Activated naive CD8-positive, alpha-beta T cell treated with anti-CD3 and anti-CD28 coated beads, Interleukin-2, amount 50 U/mL, for 24 hours (primary cell): ENCODE measurements at regions not wholly inside any gene's neighbourhood (a gene's known extent, or its start where the extent isn't known, plus 50 kb on each side); places are given as distances from the start of the nearest gene placed in this dataset.
A peak's percentile ranks its signal among the peaks of the same experiment; 100 is the strongest.

Experiments
- ATAC-seq: fragments of 150-1000 bp; cut with Tn5 transposase; one replicate; pipeline ENCODE4 v1.10.0; 2021
- DNase-seq: peaks from one replicate; pipeline ENCODE4 v3.0.0; 2021
- H3K27ac Mint-ChIP-seq: one replicate; pipeline ENCODE4 v1.8.0; 2021; ENCODE audit warnings: mild to moderate bottlenecking, mixed read lengths
- H3K27me3 Mint-ChIP-seq: one replicate; pipeline ENCODE4 v1.8.0; 2021; ENCODE audit warnings: mixed read lengths
- H3K36me3 Mint-ChIP-seq: one replicate; pipeline ENCODE4 v1.8.0; 2021; ENCODE audit warnings: low read depth, mixed read lengths
- H3K4me1 Mint-ChIP-seq: one replicate; pipeline ENCODE4 v1.8.0; 2021; ENCODE audit warnings: mixed read lengths
- H3K4me3 Mint-ChIP-seq: one replicate; pipeline ENCODE4 v1.8.0; 2021; ENCODE audit warnings: mild to moderate bottlenecking, moderate library complexity, mixed read lengths
- H3K9me3 Mint-ChIP-seq: one replicate; pipeline ENCODE4 v1.8.0; 2021; ENCODE audit warnings: mixed read lengths

DNA sequence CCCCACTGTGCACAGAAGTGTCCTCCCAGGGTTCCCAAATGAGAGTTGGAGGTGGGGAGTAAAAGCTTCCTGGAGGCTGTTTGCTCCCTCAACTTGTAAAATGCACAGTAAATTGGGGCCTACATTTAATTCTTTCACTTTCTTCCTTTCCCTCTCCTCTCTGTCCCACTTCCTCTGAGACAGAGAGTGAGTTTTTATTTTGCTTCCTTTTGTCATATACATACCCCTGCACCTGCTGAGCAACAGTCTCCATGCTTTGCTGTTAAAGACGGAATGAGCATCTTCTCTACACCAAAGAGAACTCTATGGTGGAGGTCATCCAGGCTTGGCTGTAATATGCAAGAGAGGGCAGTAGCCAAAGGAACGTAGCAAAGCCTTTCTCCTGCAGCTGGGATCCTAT is 79.3 kb upstream of the VAV3 start:
- peaks cover 4% of the 10 kb centered on the region for H3K9me3 Mint-ChIP-seq
- DNase-seq (no peak), ATAC-seq (no peak)
- H3K4me1 Mint-ChIP-seq, result peaks cover 41% of the 10 kb centered on the region
- no peaks in the 10 kb centered on the region for H3K36me3 Mint-ChIP-seq
- no peak overlapping the region for H3K4me3 Mint-ChIP-seq
- H3K27me3 Mint-ChIP-seq, result no peaks in the 10 kb centered on the region
- H3K27ac Mint-ChIP-seq, result no peak overlapping the region

DNA sequence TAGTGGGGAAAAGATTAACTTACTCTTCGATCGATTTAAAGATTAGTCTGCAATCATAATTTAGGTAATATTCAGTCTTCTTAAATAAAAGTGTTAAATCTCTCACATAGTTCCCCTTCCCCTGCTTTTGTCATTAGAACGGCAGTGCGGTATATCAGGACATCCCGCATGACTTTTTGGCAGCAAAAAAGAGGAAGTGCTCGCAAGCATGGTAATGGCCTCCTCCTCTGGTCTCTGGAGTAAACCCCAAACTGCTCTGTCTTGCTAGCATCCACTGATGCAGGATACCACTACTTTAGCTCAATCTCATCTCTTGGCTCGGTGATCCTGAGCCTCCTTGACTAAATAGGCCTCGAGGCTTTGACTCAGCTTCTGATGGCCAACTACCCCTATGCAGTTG is 78.7 kb upstream of the VAV3 start:
- no peaks in the 10 kb centered on the region for H3K27me3 Mint-ChIP-seq
- no peak for ATAC-seq
- no peak for DNase-seq
- H3K4me1 Mint-ChIP-seq, result peaks cover 41% of the 10 kb centered on the region
- H3K27ac Mint-ChIP-seq, result peak overlapping the region; percentile 13
- H3K9me3 Mint-ChIP-seq, result peaks cover 4% of the 10 kb centered on the region
- H3K36me3 Mint-ChIP-seq, result no peaks in the 10 kb centered on the region
- H3K4me3 Mint-ChIP-seq, result no peak overlapping the region

DNA sequence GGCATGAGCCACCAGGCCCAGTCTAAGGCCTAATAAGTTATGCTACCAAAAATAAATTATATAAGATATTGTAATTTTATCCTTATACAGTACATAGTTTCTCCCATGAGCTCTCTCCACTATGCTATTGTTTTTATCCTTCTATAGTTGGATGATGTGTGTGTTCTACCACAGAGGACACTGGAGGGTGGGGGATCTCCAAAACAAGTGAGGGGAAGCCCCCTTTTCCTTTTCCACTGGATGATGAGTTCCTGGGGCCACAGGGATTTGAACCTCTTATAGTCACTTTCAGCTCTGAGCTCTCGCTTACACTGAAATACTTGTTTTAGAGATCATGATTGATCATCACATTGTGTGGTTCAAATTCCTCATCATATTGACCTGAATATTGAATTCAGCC is 77.6 kb upstream of the VAV3 start:
- Mint-ChIP-seq H3K4me3 (no peak overlapping the region), H3K9me3 (no peaks in the 10 kb centered on the region), H3K4me1 (peaks cover 41% of the 10 kb centered on the region), H3K27me3 (no peaks in the 10 kb centered on the region), H3K36me3 (no peaks in the 10 kb centered on the region), H3K27ac (no peak overlapping the region)
- DNase-seq (no peak), ATAC-seq (peak; percentile 21)

DNA sequence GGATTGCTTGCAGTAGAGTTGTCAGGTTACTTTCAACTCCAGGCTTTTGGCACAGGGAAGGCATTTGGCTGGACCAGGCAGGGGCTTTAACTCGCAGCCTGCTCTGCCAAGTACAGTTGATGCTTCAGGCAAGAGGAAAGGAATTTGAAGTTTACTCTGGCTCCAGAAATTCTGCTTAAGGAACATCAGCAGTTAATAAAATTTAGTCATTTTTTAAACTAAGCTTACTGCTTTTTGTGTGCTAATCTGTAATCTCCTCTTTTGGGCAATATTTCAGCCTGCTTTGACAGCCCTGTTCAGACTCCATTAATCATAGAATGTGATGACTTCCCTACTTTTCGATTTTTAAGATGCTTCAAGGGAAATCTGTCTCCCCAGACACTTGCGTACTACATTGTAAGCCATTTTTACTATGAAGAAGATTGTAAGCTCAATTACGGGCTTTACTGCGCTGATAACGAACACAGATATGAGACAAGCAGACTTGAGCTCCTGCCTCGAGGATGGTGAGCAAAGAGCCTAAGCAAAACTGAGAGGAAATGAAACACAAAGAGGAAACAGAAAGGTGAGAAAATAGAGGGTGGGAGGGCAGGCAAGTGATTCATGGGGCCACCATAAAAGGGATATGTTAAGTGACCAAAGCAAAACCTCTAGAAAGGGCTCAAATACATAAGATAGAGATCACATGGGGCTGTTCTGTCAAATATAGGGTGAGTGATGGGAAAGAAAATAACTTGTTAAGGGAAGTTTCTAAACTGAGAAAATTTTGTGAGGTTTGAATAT is 76.6 kb upstream of the VAV3 start:
- ATAC-seq (peak; percentile 82), DNase-seq (no peak)
- H3K4me3 Mint-ChIP-seq, result peak overlapping the region; percentile 34
- H3K36me3 Mint-ChIP-seq, result no peaks in the 10 kb centered on the region
- peaks cover 41% of the 10 kb centered on the region for H3K4me1 Mint-ChIP-seq
- H3K9me3 Mint-ChIP-seq, result no peaks in the 10 kb centered on the region
- H3K27ac Mint-ChIP-seq, result peak overlapping the region; percentile 73
- H3K27me3 Mint-ChIP-seq, result no peaks in the 10 kb centered on the region

DNA sequence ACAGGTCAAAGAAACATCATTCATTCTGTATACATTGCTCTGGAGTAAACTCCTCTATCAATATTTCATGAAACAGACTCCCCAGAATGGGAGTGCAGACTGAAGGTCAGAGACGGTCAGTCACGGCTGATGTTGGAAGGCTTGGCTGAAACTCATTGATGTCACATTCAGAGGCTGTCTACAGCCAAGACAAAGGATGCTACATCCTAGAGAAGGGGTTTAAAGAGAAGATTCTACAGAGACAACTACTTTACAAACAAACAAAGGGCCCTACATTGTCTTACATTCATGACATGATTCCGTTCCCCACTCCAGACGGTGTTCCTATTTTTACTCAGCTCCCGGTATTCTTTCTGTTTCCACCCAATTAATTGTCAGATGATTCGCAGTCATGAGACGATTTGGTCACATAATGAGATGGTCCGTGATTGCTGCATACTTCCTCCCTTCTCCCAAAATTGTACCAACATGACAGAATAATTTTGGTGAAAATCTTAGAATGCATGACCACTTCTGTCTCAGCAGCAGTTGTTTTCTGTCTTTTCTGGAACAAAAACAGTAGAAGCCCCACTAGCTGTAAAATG is 73.8 kb upstream of the VAV3 start:
- Mint-ChIP-seq H3K4me3 (no peak overlapping the region), H3K27me3 (no peaks in the 10 kb centered on the region), H3K9me3 (no peaks in the 10 kb centered on the region), H3K27ac (no peak overlapping the region), H3K36me3 (no peaks in the 10 kb centered on the region), H3K4me1 (peaks cover 25% of the 10 kb centered on the region)
- DNase-seq, result no peak
- no peak for ATAC-seq

DNA sequence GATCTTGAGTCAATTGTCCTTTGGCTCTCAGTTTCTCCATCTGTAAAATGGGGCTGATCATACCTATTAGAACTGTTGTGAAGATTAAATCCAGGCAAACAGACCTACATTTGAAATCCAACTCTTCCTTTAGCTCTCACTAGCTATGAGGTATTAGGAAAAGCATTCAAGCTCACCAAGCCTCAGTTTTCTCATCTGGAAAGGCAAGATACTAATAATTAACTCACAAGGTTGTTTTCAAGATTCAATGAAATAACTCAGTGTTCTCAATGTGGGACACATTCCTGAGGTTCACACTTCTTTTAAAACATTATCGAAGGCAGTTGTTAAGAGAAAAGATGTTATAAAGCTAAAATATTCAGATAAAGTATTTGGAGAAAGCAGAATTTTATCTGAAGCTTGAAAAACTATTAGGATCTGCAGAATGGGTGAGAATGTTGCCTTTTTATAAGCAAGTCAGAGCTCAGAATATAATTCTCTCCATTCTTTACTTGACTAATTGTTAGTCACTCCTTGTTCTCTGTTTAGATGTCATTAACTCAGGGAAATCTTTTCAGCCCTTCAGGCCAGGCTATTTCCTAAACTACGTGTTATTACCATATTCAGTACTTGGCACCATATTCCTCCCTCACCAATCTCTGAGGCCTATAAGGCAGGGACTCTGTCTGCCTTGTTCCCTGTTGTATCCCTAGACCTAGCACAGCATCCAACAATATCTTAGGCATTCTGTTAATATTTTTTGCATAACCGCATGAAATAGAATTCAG is 72.0 kb upstream of the VAV3 start:
- H3K27me3 Mint-ChIP-seq, result no peaks in the 10 kb centered on the region
- ATAC-seq (no peak), DNase-seq (no peak)
- peaks cover 9% of the 10 kb centered on the region for H3K4me1 Mint-ChIP-seq
- no peak overlapping the region for H3K27ac Mint-ChIP-seq
- no peak overlapping the region for H3K4me3 Mint-ChIP-seq
- no peaks in the 10 kb centered on the region for H3K9me3 Mint-ChIP-seq
- H3K36me3 Mint-ChIP-seq, result peaks cover 2% of the 10 kb centered on the region

DNA sequence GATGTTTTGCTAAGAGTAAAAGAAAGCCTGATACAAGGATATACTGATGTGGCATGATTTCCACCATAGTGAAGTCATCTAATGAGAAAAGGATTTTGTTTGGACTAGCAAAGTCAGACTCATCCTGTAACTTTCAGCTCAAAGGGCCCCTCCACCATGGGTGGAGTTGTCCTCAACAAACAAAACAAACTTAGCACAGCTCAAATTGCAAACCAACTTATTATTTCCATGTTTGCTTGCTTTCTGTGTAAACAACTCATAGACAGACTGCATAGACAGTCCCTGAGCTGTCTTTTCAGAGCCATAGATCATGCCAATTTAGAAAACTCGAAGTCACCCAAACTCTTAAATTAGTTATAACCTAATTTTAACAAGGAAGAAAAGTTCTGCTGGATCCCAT is 69.4 kb upstream of the VAV3 start:
- Mint-ChIP-seq H3K36me3 (peaks cover 2% of the 10 kb centered on the region), H3K27me3 (no peaks in the 10 kb centered on the region), H3K4me3 (no peak overlapping the region), H3K9me3 (no peaks in the 10 kb centered on the region), H3K27ac (no peak overlapping the region), H3K4me1 (no peaks in the 10 kb centered on the region)
- no peak for DNase-seq
- no peak for ATAC-seq

DNA sequence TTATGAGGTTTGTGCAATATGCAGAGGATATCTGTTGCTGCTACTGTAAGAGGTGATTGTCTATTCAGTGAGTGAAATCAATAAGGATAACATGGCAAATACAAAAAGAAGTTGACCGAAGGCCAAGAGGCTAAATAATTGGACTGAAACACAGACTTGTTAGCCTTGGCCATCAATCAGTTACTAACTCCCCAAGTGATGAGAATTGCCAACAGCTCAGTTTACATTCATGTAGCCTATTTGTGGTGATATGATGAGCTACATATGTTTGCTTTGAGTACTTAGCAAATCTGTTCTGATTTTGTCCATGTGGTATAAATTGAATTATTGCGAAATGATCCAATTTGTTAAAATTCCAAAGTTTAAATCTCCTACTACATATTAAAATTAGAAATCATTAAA is 68.6 kb upstream of the VAV3 start:
- Mint-ChIP-seq H3K27me3 (no peaks in the 10 kb centered on the region), H3K4me3 (no peak overlapping the region), H3K36me3 (peaks cover 2% of the 10 kb centered on the region), H3K4me1 (no peaks in the 10 kb centered on the region), H3K9me3 (no peaks in the 10 kb centered on the region), H3K27ac (no peak overlapping the region)
- DNase-seq, result no peak
- ATAC-seq, result no peak

DNA sequence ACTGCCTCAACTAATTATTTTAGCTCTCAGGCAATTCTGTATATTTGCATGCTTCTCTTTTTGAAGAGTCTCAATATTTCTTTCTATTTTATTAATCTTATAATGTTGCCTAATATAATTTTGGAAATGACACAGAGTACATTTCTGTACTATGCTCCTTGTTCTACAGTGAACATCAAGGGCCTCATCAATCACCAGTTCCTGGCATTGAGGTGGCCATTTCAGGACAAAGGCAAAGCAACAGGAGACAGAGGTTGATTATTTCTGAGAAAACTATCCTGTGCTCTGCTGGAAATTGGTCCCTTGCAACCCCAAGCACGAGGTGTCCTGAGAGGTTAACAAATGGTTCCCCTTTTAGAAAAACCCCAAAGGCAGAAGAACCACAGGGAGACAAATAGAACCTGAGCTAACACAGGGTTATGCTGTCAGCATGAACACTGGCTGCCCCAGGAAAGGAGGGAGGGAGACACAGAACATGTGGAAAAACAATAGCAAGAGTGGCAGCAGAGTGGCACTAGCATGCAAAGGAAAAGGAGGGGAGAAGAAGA is 63.9 kb upstream of the VAV3 start:
- Mint-ChIP-seq H3K4me3 (no peak overlapping the region), H3K27ac (no peak overlapping the region)
- no peak for ATAC-seq

DNA sequence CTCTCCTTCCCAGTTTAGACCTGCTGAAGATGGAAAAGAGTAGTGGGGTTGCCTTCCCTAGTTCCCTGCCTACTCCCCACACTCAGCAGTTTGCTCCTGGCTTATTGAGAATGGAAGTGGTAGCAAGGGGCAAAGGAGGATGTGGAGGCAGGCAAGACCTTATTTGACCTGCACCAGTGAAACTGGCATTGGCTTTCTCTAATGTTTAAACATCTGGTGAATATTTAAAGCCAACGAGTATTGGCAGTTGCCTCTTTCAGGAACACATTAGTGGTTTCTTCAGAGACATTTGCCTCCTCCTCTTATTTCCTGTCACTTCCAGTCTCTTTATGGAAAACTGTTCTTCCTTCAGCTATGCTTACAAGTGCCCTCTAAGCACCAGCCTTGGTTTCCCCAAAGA is 62.4 kb upstream of the VAV3 start:
- Mint-ChIP-seq H3K27ac (no peak overlapping the region), H3K9me3 (no peaks in the 10 kb centered on the region), H3K27me3 (no peaks in the 10 kb centered on the region), H3K36me3 (no peaks in the 10 kb centered on the region), H3K4me3 (no peak overlapping the region), H3K4me1 (peaks cover 10% of the 10 kb centered on the region)
- ATAC-seq, result no peak
- no peak for DNase-seq

More for the DNA sequence above, 63.9 kb upstream of the VAV3 start:
- H3K36me3 Mint-ChIP-seq, result peaks cover 2% of the 10 kb centered on the region
- no peaks in the 10 kb centered on the region for H3K9me3 Mint-ChIP-seq
- no peak for DNase-seq
- no peaks in the 10 kb centered on the region for H3K27me3 Mint-ChIP-seq
- H3K4me1 Mint-ChIP-seq, result peaks cover 10% of the 10 kb centered on the region

DNA sequence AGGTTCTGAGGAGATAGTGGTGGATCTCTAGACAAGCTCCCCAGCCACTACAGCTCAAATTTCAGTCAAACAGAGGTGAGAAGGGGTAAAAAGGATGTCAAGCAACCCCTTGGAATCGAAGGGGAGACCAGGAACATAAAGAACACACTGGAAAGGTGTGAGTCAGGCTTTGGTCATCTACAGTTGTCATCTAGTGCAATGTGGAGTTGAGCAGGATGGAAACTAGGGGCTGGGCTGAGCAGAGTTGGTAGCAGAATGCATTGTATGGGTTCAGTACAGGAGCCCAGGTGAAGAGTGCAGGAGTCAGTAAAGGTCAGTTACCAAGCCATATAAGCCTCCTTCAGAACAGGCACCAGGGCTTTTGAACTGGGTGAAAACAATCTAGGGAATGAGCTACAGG is 52.7 kb upstream of the VAV3 start:
- Mint-ChIP-seq H3K9me3 (peaks cover 5% of the 10 kb centered on the region), H3K27ac (peak overlapping the region; percentile 13), H3K36me3 (no peaks in the 10 kb centered on the region), H3K4me3 (no peak overlapping the region), H3K27me3 (no peaks in the 10 kb centered on the region), H3K4me1 (peaks cover 16% of the 10 kb centered on the region)
- DNase-seq (no peak), ATAC-seq (peak; percentile 82)

DNA sequence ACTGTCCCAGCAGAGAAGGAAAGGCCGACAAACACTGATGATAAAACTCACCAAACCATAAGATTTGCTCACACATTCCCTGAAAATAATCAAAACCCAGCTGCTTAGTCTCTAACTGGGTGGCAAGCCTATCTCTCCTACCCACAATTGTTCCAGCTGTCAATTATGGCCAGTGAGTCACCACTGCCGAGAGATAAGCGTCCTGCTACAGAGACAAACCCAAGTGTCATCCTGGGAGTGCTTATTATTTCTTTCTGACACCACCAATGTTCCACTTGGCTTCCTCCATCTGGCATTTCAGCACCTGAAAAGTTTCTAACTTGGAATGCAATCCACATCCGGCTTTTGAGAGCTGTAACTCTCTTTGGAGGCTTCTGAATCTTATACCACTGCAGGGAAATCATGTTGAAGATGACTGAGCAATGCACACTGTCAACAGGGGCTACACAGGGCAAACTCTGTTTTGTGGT is 51.5 kb upstream of the VAV3 start:
- peaks cover 16% of the 10 kb centered on the region for H3K4me1 Mint-ChIP-seq
- ATAC-seq (peak; percentile 93), DNase-seq (no peak)
- peaks cover 5% of the 10 kb centered on the region for H3K9me3 Mint-ChIP-seq
- H3K27ac Mint-ChIP-seq, result peak overlapping the region; percentile 1
- H3K4me3 Mint-ChIP-seq, result no peak overlapping the region
- H3K36me3 Mint-ChIP-seq, result no peaks in the 10 kb centered on the region
- H3K27me3 Mint-ChIP-seq, result no peaks in the 10 kb centered on the region
